ENCODE measurements at regions not wholly inside any gene's neighbourhood (a gene's known extent, or its start where the extent isn't known, plus 50 kb on each side); places are given as distances from the start of the nearest gene placed in this dataset.

DNA sequence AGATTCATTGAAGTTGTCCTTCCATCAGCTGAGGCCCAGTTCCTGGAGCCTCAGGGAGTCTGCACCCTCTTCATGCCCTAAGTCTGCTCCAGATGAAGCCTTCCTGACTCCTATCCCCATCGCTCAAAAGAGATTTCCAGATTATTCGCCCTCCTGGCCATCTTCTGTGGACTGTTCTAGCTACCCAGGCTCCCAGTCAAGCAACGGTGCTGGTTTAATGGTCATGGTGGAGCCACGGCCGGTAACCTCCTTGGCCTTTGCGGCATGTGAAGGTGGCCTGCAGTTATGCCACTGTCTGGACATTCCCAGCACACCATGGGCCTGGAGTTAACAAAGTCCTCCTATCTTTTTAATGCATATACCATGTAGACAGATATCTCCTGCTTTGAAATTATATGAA is 140.1 kb upstream of the ASB18 start:
- no peak overlapping the region for H3K4me3 ChIP-seq (replicated peaks; ENCODE audit: insufficient read depth, low read length)
- H3K27me3 ChIP-seq (ENCODE audit: insufficient read depth, poor library complexity, severe bottlenecking): no peaks in the 10 kb centered on the region
- DNase-seq (ENCODE audit: low read depth in 1 of 2, low spot score in 1 of 2): no peak
- TF ChIP-seq CTCF (IDR thresholded peaks at IDR 0.05; ENCODE audit: insufficient read depth, low read length) (no peak), SPI1 (IDR thresholded peaks at IDR 0.05; ENCODE audit: borderline replicate concordance, low read depth) (no peak), GABPA (IDR thresholded peaks at IDR 0.05; ENCODE audit: low read depth) (no peak)
- no peak overlapping the region for H3K27ac ChIP-seq (replicated peaks)

- no peaks in the 10 kb centered on the region for H3K27me3 ChIP-seq (ENCODE audit: insufficient read depth, poor library complexity, severe bottlenecking)
- TF ChIP-seq CTCF (IDR thresholded peaks at IDR 0.05; ENCODE audit: insufficient read depth, low read length) (no peak), POLR2AphosphoS5 (IDR thresholded peaks at IDR 0.05; ENCODE audit: low read depth) (no peak), REST (IDR thresholded peaks at IDR 0.05; ENCODE audit: insufficient replicate concordance, low read depth) (no peak), SPI1 (IDR thresholded peaks at IDR 0.05; ENCODE audit: borderline replicate concordance, low read depth) (no peak), GABPA (IDR thresholded peaks at IDR 0.05; ENCODE audit: low read depth) (no peak)
- no peak overlapping the region for H3K4me3 ChIP-seq (replicated peaks; ENCODE audit: insufficient read depth, low read length)
- DNase-seq (ENCODE audit: low read depth in 1 of 2, low spot score in 1 of 2): no peak
- H3K27ac ChIP-seq (replicated peaks): no peak overlapping the region
Observed at GRCh38 chr2:236405357-236405756, 141.2 kb upstream of the ASB18 start.

GRCh38 chr2:236408090-236408489 is 143.9 kb upstream of the ASB18 start:
- Histone ChIP-seq H3K27me3 (ENCODE audit: insufficient read depth, poor library complexity, severe bottlenecking) (no peaks in the 10 kb centered on the region), H3K4me3 (replicated peaks; ENCODE audit: insufficient read depth, low read length) (no peak overlapping the region), H3K27ac (replicated peaks) (no peak overlapping the region)
- DNase-seq (ENCODE audit: low read depth in 1 of 2, low spot score in 1 of 2): no peak
- TF ChIP-seq GABPA (IDR thresholded peaks at IDR 0.05; ENCODE audit: low read depth): no peak
- no peak for TF ChIP-seq REST (IDR thresholded peaks at IDR 0.05; ENCODE audit: insufficient replicate concordance, low read depth)
- no peak for TF ChIP-seq SPI1 (IDR thresholded peaks at IDR 0.05; ENCODE audit: borderline replicate concordance, low read depth)
- TF ChIP-seq POLR2AphosphoS5 (IDR thresholded peaks at IDR 0.05; ENCODE audit: low read depth): no peak

GRCh38 chr2:236408786-236409185 is 144.6 kb upstream of the ASB18 start:
- no peak overlapping the region for H3K27ac ChIP-seq (replicated peaks)
- no peak for DNase-seq (ENCODE audit: low read depth in 1 of 2, low spot score in 1 of 2)
- no peak for TF ChIP-seq GABPA (IDR thresholded peaks at IDR 0.05; ENCODE audit: low read depth)
- no peak for TF ChIP-seq CTCF (IDR thresholded peaks at IDR 0.05; ENCODE audit: insufficient read depth, low read length)
- no peak for TF ChIP-seq REST (IDR thresholded peaks at IDR 0.05; ENCODE audit: insufficient replicate concordance, low read depth)
- no peak for TF ChIP-seq SPI1 (IDR thresholded peaks at IDR 0.05; ENCODE audit: borderline replicate concordance, low read depth)
- no peak for TF ChIP-seq POLR2AphosphoS5 (IDR thresholded peaks at IDR 0.05; ENCODE audit: low read depth)
- H3K4me3 ChIP-seq (replicated peaks; ENCODE audit: insufficient read depth, low read length): no peak overlapping the region
- no peaks in the 10 kb centered on the region for H3K27me3 ChIP-seq (ENCODE audit: insufficient read depth, poor library complexity, severe bottlenecking)

All from HL-60 (cell line).